ENCODE measurements at regions not wholly inside any gene's neighbourhood (a gene's known extent, or its start where the extent isn't known, plus 50 kb on each side); places are given as distances from the start of the nearest gene placed in this dataset.
"Not testable (repeated sequence)": the region's sequence is repeated elsewhere in the genome, so short reads cannot be mapped to it uniquely, and the experiment has no call there.

DNA sequence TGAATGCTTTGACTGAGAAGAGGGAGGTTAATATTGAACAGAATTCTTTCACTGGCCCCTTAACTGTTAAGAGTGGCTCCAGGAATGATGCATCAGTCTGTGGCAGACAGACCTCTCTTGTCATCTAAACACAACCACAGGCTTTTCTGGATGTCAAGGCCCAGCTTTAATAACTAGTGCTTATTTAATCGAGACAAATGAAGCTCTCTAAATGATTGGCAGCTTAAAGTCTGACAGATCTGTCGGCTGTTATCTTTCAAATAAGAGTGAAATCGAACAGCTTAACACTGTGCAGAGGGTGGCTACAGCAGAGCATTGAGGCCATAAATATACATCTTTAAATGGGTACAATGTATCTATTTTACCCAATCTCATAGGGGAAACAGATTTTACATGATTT, 500.8 kb upstream of the PABPC4L start:
- WGBS = 46% methylated on average over 3 of the region's 3 CpGs
- Histone ChIP-seq H3K9me3 (ENCODE audit: control insufficient read depth, low read length) (no peaks in the 10 kb centered on the region), H3K4me1 (ENCODE audit: control insufficient read depth, insufficient read depth, low read length) (no peaks in the 10 kb centered on the region), H3K27me3 (ENCODE audit: control insufficient read depth, insufficient read depth) (no peaks in the 10 kb centered on the region), H3K4me3 (ENCODE audit: low read length) (no peak overlapping the region), H3K27ac (ENCODE audit: low read length) (no peak overlapping the region)
- no peak for DNase-seq
- intact Hi-C loops (cut with DNase I) = no loop called here
- ATAC-seq = no peak

DNA sequence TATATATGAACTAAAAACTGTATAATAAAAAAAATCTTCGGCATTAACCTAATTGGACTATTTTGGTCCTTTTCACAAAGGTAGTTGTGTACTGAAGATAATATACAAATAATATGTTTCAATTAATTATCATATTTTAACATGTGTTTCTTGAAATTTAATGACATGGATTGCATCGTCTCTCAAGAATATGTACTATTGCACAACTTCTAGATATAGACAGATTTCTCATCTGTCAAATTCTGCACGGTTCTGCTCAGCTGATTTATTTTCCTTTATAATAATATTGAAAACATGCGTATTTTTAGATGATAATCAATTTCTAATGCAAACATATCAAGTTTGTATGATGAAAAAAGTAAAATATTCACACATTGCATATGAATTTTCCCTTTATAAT, 498.7 kb upstream of the PABPC4L start:
- H3K27me3 ChIP-seq (ENCODE audit: control insufficient read depth, insufficient read depth) = no peaks in the 10 kb centered on the region
- WGBS = 87% methylated on average over 4 of the region's 4 CpGs
- no peaks in the 10 kb centered on the region for H3K4me1 ChIP-seq (ENCODE audit: control insufficient read depth, insufficient read depth, low read length)
- no peaks in the 10 kb centered on the region for H3K9me3 ChIP-seq (ENCODE audit: control insufficient read depth, low read length)
- no peak for DNase-seq
- no peak overlapping the region for H3K27ac ChIP-seq (ENCODE audit: low read length)
- no peak overlapping the region for H3K4me3 ChIP-seq (ENCODE audit: low read length)
- intact Hi-C loops (cut with DNase I) = no loop called here
- no peak for ATAC-seq

DNA sequence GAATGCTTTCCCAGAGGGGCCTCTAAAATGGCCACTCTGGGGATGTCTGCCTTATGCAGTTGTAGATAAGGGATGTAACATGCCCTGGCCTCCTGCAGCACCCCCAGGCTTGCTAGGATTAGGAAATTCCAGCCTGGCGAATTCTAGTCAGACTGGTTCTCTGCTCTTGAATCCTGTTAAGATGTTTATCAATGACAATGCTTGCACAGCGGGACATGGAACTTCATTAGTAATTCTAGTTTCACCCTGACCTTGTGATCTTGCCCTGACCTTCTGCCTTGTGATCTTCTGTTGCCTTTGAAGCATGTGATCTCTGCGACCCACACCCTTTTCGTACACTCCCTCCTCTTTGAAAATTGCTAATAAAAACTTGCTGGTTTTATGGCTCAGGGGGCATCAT, 497.2 kb upstream of the PABPC4L start:
- H3K27me3 ChIP-seq (ENCODE audit: control insufficient read depth, insufficient read depth); DNase-seq; H3K27ac ChIP-seq (ENCODE audit: low read length); H3K4me1 ChIP-seq (ENCODE audit: control insufficient read depth, insufficient read depth, low read length); ATAC-seq; H3K4me3 ChIP-seq (ENCODE audit: low read length); H3K9me3 ChIP-seq (ENCODE audit: control insufficient read depth, low read length); intact Hi-C loops (cut with DNase I): not testable (repeated sequence)
- WGBS = 93% methylated on average over 4 of the region's 4 CpGs

DNA sequence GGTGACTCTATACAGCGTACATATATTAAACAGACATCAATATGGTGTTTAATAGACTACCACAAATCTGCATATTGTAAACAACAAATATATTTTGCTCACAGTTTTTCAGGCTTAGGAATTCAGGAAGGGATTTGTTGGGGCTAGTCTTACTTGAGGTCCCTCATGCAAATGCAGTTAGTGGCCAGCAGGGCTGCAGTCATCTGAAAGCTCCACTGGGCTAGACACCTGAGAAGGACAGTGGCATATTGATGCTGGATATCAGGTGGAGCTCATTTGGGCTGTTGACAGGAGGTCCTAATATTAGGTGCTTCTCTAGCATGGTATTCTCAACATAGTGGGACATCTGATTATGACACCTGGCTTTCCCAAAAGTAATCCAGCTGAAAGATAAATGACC, 493.8 kb upstream of the PABPC4L start:
- intact Hi-C loops (cut with DNase I) = no loop called here
- Histone ChIP-seq H3K27me3 (ENCODE audit: control insufficient read depth, insufficient read depth) (no peaks in the 10 kb centered on the region), H3K9me3 (ENCODE audit: control insufficient read depth, low read length) (no peaks in the 10 kb centered on the region), H3K4me3 (ENCODE audit: low read length) (no peak overlapping the region), H3K4me1 (ENCODE audit: control insufficient read depth, insufficient read depth, low read length) (no peaks in the 10 kb centered on the region), H3K27ac (ENCODE audit: low read length) (no peak overlapping the region)
- DNase-seq (no peak), ATAC-seq (no peak)
- 78% methylated on average over 1 of the region's 1 CpG for WGBS

DNA sequence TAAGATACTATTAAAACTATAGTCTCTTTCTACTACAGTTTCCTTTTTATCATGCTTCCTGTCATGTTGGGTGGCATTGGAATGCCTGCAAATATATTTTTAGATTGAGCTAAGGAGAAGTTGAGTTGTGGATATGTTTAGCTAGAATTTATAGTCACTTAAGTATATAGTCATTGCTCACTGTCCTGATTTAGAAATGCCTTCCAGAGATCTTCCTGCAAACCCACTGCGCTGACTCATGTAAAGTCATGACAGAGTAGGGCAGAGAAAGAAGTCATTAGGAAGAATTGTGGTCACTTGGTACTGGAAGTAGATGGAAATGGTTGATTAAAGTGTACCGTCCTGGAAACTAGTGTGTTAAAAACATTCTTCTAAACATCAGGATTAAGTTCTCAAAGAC, 490.3 kb upstream of the PABPC4L start:
- H3K27ac ChIP-seq (ENCODE audit: low read length) = no peak overlapping the region
- no peaks in the 10 kb centered on the region for H3K9me3 ChIP-seq (ENCODE audit: control insufficient read depth, low read length)
- ATAC-seq (no peak), DNase-seq (no peak)
- no peak overlapping the region for H3K4me3 ChIP-seq (ENCODE audit: low read length)
- H3K27me3 ChIP-seq (ENCODE audit: control insufficient read depth, insufficient read depth) = no peaks in the 10 kb centered on the region
- intact Hi-C loops (cut with DNase I) = no loop called here
- H3K4me1 ChIP-seq (ENCODE audit: control insufficient read depth, insufficient read depth, low read length) = no peaks in the 10 kb centered on the region
- 86% methylated on average over 2 of the region's 2 CpGs for WGBS

DNA sequence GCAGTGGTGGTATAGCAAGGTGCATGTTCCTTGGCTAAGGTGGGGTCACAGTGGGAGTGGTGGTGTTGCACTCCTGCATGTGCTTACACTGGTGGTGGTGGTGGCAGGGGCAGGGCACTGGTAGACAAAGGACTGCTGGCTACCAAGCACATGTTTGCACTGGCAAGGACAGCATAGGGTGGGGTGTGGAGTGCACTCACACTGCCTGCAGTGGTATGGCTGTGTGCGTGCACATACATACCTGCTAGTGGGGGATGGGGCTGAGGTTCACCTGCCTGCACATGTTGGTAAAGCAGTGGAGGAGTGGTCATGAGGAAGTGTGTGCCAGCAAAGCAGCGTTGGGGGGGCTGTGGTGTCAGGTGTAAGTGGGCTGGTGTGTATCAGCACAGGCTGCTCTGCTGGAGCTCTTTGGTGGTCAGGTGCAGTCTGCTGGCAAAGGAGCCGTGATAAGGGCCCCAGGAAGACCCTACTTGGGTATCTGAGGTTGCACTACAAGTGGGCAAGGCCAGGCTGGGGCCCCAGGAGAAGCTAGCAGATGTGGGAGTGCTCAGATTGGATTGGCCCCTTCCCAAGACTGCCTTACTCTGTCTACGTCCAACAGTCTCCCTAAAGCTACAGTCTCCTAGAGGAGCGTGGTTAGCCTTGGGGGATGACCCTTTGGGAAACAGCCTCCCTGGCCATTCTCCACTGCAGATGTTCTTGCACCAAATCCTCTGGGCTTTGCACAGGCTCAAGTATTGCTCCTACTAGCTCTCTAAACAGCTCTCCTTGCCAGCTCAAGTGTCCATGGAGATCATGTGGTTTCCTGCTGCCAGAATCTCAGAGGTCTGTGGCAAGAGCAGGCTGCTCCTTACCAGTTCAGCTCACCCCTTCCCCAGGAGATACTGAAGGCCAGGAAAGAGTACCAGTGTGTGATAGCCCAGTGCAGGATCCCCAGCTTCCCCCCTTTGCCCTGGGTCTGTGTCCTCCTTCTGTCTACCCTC, 486.3 kb upstream of the PABPC4L start:
- ATAC-seq (peak in 1 of 2 donors; percentile 16), DNase-seq (peak in 1 of 3 donors; percentile 21)
- 77% methylated on average over 5 of the region's 5 CpGs for WGBS
- H3K4me1 ChIP-seq (ENCODE audit: control insufficient read depth, insufficient read depth, low read length) = no peaks in the 10 kb centered on the region
- intact Hi-C loops (cut with DNase I) = no loop called here
- H3K27ac ChIP-seq (ENCODE audit: low read length) = no peak overlapping the region
- H3K9me3 ChIP-seq (ENCODE audit: control insufficient read depth, low read length) = no peaks in the 10 kb centered on the region
- no peaks in the 10 kb centered on the region for H3K27me3 ChIP-seq (ENCODE audit: control insufficient read depth, insufficient read depth)
- H3K4me3 ChIP-seq (ENCODE audit: low read length) = no peak overlapping the region

DNA sequence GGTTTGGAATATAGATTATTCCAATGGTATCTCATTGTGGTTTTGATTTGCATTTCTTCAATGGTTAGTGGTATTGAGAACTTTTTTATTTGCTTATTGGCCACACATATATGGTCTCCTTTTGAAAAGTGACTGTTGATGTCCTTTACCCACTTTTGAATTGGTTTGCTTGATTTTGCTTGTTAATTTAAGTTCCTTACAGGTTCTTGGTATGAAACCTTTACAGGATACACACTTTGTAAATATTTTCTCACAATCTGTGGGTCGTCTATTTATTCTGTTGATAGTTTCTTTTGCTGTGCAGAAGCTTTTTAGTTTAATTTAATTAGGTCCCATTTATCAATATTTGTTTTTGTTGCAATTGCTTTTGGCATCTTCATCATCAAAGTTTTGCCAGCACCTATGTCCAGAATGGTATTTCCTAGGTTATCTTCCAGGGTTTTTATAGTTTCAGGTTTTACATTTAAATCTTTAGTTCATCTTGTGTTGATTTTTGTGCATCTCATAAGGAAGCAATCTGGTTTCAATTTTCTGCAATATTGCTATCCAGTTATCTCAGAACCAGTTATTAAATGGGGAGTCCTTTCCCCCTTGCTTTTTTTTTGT, 475.7 kb upstream of the PABPC4L start:
- no peak for ATAC-seq
- DNase-seq = no peak
- intact Hi-C loops (cut with DNase I) = no loop called here
- Histone ChIP-seq H3K27ac (ENCODE audit: low read length) (no peak overlapping the region), H3K27me3 (ENCODE audit: control insufficient read depth, insufficient read depth) (no peaks in the 10 kb centered on the region), H3K4me1 (ENCODE audit: control insufficient read depth, insufficient read depth, low read length) (no peaks in the 10 kb centered on the region), H3K4me3 (ENCODE audit: low read length) (no peak overlapping the region), H3K9me3 (ENCODE audit: control insufficient read depth, low read length) (no peaks in the 10 kb centered on the region)
- WGBS = 76% methylated on average over 1 of the region's 1 CpG

DNA sequence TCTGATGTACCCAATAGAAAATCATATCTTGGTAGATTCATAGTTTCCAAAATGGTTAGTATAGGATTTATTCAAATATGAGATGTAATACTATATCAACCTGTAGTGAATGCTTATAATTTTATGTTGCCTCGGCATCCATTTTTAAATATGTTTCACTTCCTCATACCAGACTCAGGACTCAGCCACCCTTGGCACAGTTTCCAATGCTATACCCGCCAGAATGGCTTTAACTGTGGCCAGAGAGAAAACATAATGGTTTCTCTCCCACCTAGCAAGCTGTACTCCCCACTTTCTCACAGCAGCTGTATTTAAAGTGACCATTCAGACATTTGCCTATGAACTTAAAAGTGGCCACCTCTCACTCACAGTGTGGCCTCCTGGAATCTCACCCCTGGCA, 466.6 kb upstream of the PABPC4L start:
- Histone ChIP-seq H3K9me3 (ENCODE audit: control insufficient read depth, low read length) (no peaks in the 10 kb centered on the region), H3K27ac (ENCODE audit: low read length) (no peak overlapping the region), H3K27me3 (ENCODE audit: control insufficient read depth, insufficient read depth) (no peaks in the 10 kb centered on the region), H3K4me3 (ENCODE audit: low read length) (no peak overlapping the region), H3K4me1 (ENCODE audit: control insufficient read depth, insufficient read depth, low read length) (no peaks in the 10 kb centered on the region)
- intact Hi-C loops (cut with DNase I) = no loop called here
- DNase-seq (no peak), ATAC-seq (no peak)
- WGBS = 71% methylated on average over 2 of the region's 2 CpGs

DNA sequence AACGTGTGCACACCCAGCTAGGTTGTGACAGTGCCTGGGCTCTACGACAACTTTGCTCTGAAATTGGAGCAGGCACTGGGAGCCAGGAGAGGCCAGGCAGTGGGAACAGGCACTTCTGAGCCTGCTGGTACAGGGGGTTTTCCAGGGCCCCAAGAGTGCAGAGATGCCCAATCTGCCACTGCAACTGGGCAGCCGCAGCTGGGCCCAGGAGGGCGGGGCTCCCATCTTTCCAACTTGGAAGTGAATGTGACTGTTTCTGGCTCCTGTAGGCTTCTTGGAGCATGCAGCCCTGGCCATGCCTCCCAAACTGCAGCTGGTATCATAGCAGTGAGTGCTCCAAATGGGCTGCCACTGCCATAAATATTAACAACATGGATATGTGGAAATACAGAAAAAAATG, 465.1 kb upstream of the PABPC4L start:
- no peaks in the 10 kb centered on the region for H3K4me1 ChIP-seq (ENCODE audit: control insufficient read depth, insufficient read depth, low read length)
- ATAC-seq (no peak), DNase-seq (no peak)
- intact Hi-C loops (cut with DNase I) = no loop called here
- H3K27ac ChIP-seq (ENCODE audit: low read length) = no peak overlapping the region
- H3K27me3 ChIP-seq (ENCODE audit: control insufficient read depth, insufficient read depth) = no peaks in the 10 kb centered on the region
- 83% methylated on average over 4 of the region's 4 CpGs for WGBS
- H3K9me3 ChIP-seq (ENCODE audit: control insufficient read depth, low read length) = no peaks in the 10 kb centered on the region
- H3K4me3 ChIP-seq (ENCODE audit: low read length) = no peak overlapping the region

DNA sequence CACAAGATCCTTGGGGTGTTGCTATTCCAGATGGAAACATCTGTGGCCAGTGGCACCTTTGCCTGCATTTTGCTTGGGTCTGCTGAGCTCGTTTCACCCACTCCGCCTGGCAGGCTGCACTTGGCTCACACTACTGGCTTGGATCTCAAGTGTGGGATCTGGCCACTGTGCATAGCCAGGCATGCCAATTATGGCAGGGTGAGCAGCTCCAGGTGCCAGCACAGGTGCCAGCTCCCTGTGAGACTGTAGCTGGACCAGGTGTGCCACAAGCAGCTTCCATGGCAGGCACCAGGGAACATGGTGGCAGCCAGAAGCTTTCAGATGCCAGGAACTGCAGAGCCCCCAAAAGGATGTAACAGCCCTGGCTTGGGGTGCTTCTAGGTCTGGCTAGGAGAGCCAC, 463.8 kb upstream of the PABPC4L start:
- Histone ChIP-seq H3K27ac (ENCODE audit: low read length) (no peak overlapping the region), H3K4me1 (ENCODE audit: control insufficient read depth, insufficient read depth, low read length) (no peaks in the 10 kb centered on the region)

DNA sequence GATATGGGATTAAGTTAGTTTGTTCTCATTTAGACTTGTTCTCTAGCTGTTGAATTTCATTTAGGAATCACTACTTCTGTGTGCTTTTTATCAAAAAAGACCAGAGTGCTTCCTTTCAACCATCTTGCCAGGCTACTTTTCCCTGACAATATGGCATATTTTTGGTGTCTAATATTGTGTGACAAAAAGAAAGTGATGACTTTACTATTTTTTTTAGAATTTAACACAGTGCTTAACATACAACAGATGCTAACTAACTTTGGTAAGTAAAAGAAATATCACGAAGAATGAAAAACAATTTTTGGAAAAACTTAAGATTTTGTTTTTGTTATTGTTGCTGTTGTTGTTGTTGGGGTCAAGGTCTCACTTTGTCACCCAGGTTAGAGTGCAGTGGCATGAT, 462.2 kb upstream of the PABPC4L start:
- ATAC-seq (no peak), DNase-seq (no peak)
- intact Hi-C loops (cut with DNase I) = no loop called here
- 85% methylated on average over 1 of the region's 1 CpG for WGBS
- H3K9me3 ChIP-seq (ENCODE audit: control insufficient read depth, low read length) = no peaks in the 10 kb centered on the region
- H3K4me1 ChIP-seq (ENCODE audit: control insufficient read depth, insufficient read depth, low read length) = no peaks in the 10 kb centered on the region
- no peak overlapping the region for H3K27ac ChIP-seq (ENCODE audit: low read length)
- H3K4me3 ChIP-seq (ENCODE audit: low read length) = no peak overlapping the region
- H3K27me3 ChIP-seq (ENCODE audit: control insufficient read depth, insufficient read depth) = no peaks in the 10 kb centered on the region

More for the DNA sequence above, 463.8 kb upstream of the PABPC4L start:
- H3K4me3 ChIP-seq (ENCODE audit: low read length) = no peak overlapping the region
- DNase-seq = no peak
- intact Hi-C loops (cut with DNase I) = no loop called here
- 68% methylated on average over 2 of the region's 2 CpGs for WGBS
- no peak for ATAC-seq
- H3K9me3 ChIP-seq (ENCODE audit: control insufficient read depth, low read length) = no peaks in the 10 kb centered on the region
- no peaks in the 10 kb centered on the region for H3K27me3 ChIP-seq (ENCODE audit: control insufficient read depth, insufficient read depth)

All from right cardiac atrium (tissue), 5 donors.